ENCODE measurements at regions not wholly inside any gene's neighbourhood (a gene's known extent, or its start where the extent isn't known, plus 50 kb on each side); places are given as distances from the start of the nearest gene placed in this dataset.

GRCh38 chr20:40933758-40934157 lies 94.9 kb upstream of the TOP1 start:
- TF ChIP-seq CTCF (IDR thresholded peaks at IDR 0.05 in 8 of 11, conservative IDR thresholded peaks at IDR 0.05 in 3 of 11) (no peak), POLR2A (IDR thresholded peaks at IDR 0.05) (no peak), POLR2AphosphoS5 (IDR thresholded peaks at IDR 0.05) (no peak)

Data from spleen (tissue), 7 donors.